ENCODE measurements at regions not wholly inside any gene's neighbourhood (a gene's known extent, or its start where the extent isn't known, plus 50 kb on each side); places are given as distances from the start of the nearest gene placed in this dataset.

DNA sequence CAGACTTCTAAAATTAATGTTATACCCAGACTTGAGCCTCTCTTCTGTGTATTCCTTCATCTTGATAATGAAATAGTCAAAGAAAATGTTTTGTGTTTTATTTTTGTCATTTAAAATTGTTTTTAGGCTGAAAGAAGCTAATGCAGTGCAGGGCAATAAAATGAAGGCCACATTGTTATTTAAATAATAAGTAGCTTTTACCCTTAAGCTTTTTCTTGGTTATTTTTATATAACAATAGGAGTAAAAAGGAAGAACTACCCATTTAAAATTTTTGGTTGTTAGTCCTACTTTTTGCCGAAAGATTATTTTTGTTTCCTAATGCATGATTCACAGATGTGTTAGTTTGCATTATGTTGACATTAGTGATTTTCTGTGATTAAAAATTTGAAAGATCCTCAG lies 181.0 kb upstream of the MEOX2 start:
- no peak overlapping the region for H3K4me3 ChIP-seq (ENCODE audit: low read depth, low read length)

DNA sequence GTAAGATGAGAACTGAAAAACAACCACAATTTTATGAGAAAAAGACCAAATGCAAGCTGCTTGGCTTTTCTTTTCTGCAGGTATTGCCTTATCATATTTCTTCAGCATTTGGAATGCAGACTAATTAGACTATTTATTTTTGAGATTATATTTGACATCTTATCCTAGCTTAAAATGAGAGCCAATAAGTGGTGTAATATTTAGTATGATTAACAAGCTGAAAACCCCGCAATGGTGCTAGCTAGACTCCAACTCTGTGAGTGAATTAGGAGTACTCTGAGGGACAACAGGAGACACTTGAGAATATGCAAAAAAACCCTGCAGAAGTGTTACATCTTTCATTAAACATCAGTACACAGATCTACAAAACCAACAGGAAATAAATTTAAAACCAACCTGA lies 180.3 kb upstream of the MEOX2 start:
- no peak overlapping the region for H3K4me3 ChIP-seq (ENCODE audit: low read depth, low read length)

DNA sequence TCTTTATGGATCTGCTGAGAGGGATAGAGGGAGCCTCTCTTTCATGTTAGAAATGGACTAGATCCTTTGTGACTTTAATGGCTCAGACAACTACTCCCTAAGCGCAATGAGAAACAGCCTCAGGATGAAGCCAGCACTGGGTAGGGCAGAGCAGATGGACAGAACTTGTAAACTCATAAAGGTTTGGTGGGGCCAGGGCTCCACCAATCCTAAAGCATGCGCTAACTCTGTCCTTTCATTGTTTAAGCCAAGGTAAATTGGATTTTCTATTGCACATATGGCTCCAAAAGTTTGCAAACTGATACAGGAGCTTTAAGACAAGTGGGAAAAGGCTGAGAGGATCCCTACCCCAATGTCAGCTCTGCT lies 178.1 kb upstream of the MEOX2 start:
- no peak overlapping the region for H3K4me3 ChIP-seq (ENCODE audit: low read depth, low read length)

- no peak overlapping the region for H3K4me3 ChIP-seq (ENCODE audit: low read depth, low read length)
These were observed 177.6 kb upstream of the MEOX2 start for GRCh38 chr7:15863951-15864625.

DNA sequence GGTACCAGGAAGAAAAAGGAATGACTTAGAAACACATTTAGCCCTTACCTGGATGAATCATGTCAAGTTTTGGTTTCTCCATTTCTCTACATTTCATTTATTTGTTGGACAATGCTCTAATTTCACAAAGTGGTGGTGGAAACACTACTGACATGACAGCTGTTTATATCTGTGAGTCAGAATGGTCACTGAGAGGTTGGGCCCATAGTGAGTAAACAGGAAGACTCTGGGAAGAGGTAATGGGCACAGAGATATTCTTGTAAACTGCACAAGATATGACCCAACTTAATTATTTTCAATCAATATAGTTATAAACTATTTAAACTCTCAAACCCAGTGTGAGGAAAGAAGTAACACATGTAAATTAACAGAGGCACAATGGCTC lies 176.3 kb upstream of the MEOX2 start:
- no peak overlapping the region for H3K4me3 ChIP-seq (ENCODE audit: low read depth, low read length)

DNA sequence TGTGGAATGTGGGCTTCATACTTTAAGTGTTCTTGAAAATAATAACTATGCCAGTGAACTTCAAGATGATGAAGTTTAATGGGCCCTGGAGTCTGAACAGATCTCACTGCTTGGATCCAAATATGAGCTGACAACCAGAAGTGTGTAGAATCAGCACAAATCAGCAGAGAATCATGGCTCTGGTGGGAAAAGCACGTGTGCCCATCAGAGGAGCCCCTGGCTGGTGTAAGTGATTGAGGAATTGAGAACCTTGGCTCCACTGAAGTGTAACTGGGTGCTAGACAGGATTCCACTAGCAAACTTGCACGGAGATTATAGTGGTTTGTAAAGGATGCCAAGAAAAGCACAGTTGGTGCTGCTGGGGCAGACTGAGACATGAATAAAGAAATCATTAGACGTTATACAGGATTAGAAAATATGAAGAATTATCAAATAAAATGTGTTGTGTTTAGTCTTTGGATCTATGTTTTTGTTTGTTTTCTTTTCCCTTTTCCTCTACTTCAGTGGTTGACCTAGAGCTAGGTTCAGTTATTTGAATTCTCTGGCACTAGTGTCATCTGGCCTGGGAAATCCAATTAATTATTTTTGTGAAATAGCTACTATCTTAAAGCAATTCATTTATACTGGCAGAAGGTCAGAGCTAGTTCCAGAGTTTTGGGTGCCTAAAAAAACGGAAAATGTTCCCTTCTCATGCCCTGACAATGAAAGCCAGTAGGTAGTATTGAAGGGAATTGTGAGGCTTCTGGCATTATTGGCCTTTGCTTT lies 175.7 kb upstream of the MEOX2 start:
- H3K4me3 ChIP-seq (ENCODE audit: low read depth, low read length), result no peak overlapping the region

- H3K4me3 ChIP-seq (ENCODE audit: low read depth, low read length), result no peak overlapping the region
These were observed 173.9 kb upstream of the MEOX2 start for GRCh38 chr7:15860264-15860949.

GRCh38 chr7:15857026-15857425 lies 170.5 kb upstream of the MEOX2 start:
- no peak overlapping the region for H3K4me3 ChIP-seq (ENCODE audit: low read depth, low read length)

DNA sequence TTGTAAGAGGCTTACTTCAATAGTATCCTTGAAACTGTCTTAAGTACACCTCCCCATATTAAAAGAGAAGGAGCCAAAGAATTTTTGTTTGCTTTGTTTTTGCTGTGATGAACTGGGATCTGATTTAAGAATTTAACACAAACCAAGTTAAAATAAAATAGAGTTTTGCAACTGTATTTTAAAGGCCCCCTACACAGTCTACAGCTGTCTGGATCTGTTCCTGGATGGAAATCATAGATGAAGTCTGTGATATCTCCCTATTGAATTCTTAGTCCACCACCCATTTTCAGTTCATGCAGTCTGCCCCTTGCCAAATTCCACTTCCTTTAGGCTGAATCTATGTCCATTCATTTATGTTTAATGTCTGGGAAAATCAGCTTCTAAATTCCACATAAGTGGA lies 169.8 kb upstream of the MEOX2 start:
- no peak overlapping the region for H3K4me3 ChIP-seq (ENCODE audit: low read depth, low read length)

DNA sequence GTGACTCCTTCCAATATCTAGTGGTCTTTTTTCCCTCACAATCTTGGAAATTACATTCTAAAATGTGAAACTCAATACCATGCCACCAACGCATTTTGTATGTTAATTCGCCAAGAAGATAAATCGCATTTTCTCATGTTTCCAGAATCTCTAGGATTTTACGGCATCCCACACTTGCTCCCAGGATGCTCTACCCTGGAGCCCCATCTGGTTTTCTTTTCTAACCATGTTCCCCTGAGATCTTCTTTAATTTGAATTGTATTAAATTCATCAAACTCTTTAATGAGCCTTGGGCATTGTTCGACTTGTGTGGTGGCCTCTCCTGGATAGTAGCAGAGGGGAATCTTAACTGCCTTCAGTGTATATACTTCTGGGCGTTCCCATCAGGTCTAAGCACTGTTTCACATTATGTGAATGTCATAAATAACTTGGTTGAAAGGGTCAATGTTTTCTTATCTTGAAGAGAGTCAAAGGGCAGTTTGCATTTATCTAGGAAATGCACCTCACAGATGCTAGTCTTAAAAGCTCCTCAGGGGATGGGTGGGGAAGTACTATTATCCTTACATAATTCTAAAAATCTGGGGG lies 169.1 kb upstream of the MEOX2 start:
- no peak overlapping the region for H3K4me3 ChIP-seq (ENCODE audit: low read depth, low read length)

DNA sequence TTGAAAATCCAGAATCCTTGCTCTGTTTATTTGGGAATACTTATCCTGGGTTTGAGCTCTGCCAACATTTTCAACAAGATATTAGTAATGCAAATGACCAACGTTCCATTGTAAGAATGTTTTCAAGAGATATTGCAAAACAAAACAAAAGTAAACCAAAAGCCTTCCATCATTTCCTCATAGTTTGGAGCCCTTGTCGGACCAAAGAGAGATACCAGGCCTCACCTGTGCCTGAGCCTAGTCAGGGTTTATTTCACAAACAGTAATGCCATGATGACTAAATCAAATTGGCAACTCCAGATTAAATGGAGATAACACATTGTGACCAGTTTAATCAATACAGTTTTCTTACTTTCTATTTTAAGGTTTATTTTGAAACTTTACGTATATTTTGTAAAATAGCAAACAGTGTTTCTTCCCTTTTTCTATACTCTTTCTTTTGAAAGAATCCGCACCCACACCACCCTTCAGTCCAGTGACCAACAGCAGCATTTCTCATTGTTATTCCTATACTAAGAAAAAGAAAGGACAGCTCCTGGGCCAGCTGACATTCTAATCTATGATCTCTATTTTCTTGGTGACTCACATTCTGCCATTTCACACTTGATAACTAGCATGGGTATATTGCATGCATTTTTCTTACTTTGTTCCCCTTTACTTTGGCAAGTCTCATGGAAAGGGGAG lies 168.5 kb upstream of the MEOX2 start:
- no peak overlapping the region for H3K4me3 ChIP-seq (ENCODE audit: low read depth, low read length)

- no peak overlapping the region for H3K4me3 ChIP-seq (ENCODE audit: low read depth, low read length)
These were observed 167.5 kb upstream of the MEOX2 start for GRCh38 chr7:15853832-15854470.

DNA sequence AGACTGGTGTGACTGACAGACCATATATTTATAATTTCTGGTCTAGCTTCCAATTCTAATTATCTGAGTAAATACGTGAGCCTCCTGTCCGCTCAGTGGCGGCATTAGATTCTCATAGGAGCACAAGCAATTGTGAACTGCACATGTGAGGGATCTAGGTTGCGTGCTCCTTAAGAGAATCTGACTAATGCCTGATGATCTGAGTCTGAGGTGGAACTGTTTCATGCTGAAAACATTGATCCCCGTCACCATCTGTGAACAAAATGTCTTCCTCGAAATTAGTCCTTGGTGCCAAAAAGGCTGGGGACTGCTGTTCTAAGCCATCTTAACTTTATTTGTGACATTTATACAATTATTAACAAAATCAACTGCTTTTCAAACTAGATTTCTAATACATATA lies 164.7 kb upstream of the MEOX2 start:
- H3K4me3 ChIP-seq (ENCODE audit: low read depth, low read length), result no peak overlapping the region

GRCh38 chr7:15848901-15849300 lies 162.4 kb upstream of the MEOX2 start:
- no peak overlapping the region for H3K4me3 ChIP-seq (ENCODE audit: low read depth, low read length)

DNA sequence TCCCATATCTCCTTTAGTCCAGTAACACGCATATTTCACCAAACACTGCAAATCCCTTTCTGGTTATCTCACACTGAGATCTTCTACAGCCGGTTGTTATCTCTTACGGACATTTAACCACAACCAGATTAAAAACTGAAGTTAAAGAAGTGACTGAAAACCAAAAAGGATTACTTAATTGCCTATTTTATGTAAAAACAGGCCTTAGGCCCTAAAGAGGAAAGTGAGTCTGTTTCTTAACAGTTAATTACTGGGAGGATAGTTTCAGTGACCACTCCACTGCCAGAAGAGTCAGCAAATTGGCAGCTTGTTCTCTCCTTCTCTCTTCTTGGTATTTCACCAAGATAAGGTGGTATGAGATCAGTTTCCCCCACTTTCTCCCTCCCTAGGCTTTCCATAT lies 161.9 kb upstream of the MEOX2 start:
- H3K4me3 ChIP-seq (ENCODE audit: low read depth, low read length), result no peak overlapping the region

GRCh38 chr7:15845868-15846267 lies 159.4 kb upstream of the MEOX2 start:
- no peak overlapping the region for H3K4me3 ChIP-seq (ENCODE audit: low read depth, low read length)

- no peak overlapping the region for H3K4me3 ChIP-seq (ENCODE audit: low read depth, low read length)
These were observed 159.0 kb upstream of the MEOX2 start for GRCh38 chr7:15845461-15845860.

GRCh38 chr7:15839416-15840100 lies 153.1 kb upstream of the MEOX2 start:
- H3K4me3 ChIP-seq (ENCODE audit: low read depth, low read length), result no peak overlapping the region

DNA sequence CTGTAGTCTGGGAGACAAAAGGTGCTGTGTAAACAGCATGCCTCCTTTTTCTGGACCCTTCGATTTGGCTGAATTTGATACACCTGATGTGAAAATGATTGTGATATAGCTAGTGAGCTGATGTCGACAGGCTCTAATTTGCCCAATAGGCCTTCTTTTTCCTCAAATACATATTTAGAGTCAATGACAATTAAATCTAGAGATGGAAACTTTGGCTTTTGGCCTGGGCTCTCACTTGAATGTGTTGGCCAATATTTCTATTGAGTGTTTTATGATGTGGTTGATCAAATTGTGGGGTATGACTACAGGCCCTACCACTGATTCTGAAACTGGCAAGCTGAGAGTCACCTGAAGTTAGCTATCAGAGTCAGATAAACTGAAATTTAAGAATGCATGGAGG lies 151.8 kb upstream of the MEOX2 start:
- H3K4me3 ChIP-seq (ENCODE audit: low read depth, low read length), result no peak overlapping the region

DNA sequence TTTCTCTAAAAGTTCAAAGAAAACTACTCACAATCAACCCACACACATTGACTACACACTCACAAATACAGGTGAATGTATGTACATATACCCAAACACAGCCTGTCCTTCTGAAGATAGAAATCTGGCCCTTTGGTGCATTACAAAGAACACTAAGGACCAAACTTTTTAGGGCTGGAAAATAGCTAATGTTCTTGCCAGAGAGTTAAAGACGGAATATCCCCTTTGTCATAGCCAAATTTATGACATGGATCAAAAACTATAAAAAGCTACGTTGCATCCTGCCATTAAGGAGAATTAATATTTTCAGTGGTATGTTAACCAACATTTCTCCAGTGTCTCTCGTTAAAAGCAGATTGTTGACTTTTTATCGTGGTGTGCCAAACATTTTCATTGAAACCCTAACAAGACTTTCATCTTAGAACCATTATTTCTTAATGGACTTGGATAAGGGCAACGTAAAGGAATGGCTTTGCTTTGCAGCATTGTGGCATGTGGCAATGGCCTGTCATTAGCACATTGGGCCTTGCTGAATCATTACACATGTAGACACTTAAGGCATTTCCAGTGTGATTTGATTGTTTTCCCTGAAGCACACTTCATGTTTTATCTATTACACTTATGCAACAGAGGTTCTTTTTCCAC lies 150.9 kb upstream of the MEOX2 start:
- H3K4me3 ChIP-seq (ENCODE audit: low read depth, low read length), result no peak overlapping the region
